Gastrocnemius medialis (tissue), 4 donors: ENCODE measurements at regions not wholly inside any gene's neighbourhood (a gene's known extent, or its start where the extent isn't known, plus 50 kb on each side); places are given as distances from the start of the nearest gene placed in this dataset.

Experiments used
- ATAC-seq, 2 donors: fragments of 150-250 bp; one replicate each; pipeline ENCODE4 v1.9.1; 2016
- DNase-seq, 2 donors: peaks; one replicate each; pipeline ENCODE4 v3.0.0-alpha.2; 2019
- H3K27ac ChIP-seq, 4 donors: fragments of 200-600 bp; sonication (generic); 1 replicate in 1 of 4; 2 replicates in 3 of 4; pipeline ENCODE4 v1.5.1; 2016 to 2018; ENCODE audit warnings: mild to moderate bottlenecking in 2 of 4, moderate library complexity in 1 of 4
- H3K27me3 ChIP-seq, 3 donors: fragments of 200-600 bp; sonication (generic) in 2 of 3; 1 replicate in 1 of 3; 2 replicates in 2 of 3; pipeline versions ENCODE4 v1.5.1 to v1.6.0; 2016 to 2019; ENCODE audit warnings: mild to moderate bottlenecking in 1 of 3, moderate library complexity in 1 of 3
- H3K36me3 ChIP-seq, 2 donors: fragments of 200-600 bp; sonication (generic) in 1 of 2; one replicate each; pipeline ENCODE4 v1.5.1; 2017 to 2018
- H3K4me1 ChIP-seq, 2 donors: fragments of 200-600 bp; sonication (generic) in 1 of 2; one replicate each; pipeline ENCODE4 v1.5.1; 2016 to 2017; ENCODE audit warnings: mild to moderate bottlenecking in 2 of 2
- H3K4me3 ChIP-seq, 4 donors: fragments of 200-600 bp; sonication (generic) in 3 of 4; 1 replicate in 1 of 4; 2 replicates in 3 of 4; pipeline ENCODE4 v1.5.1; 2016 to 2019; ENCODE audit warnings: mild to moderate bottlenecking in 2 of 4
- H3K9me3 ChIP-seq, 3 donors: fragments of 200-600 bp; sonication (generic) in 2 of 3; 1 replicate in 1 of 3; 2 replicates in 2 of 3; pipeline ENCODE4 v1.5.1; 2016 to 2019
- CTCF ChIP-seq, 5 experiments: fragments of 450-650 bp in 3 of 5; fragments of 200-600 bp in 2 of 5; sonication (generic) in 2 of 5; IDR thresholded peaks in 4 of 5; conservative IDR thresholded peaks in 1 of 5; 1 replicate in 4 of 5; 2 replicates in 1 of 5; pipeline ENCODE4 v1.5.1; 2016 to 2019; ENCODE audit warnings: antibody characterized with exemption in 5 of 5, mild to moderate bottlenecking in 3 of 5, moderate library complexity in 3 of 5
- POLR2A ChIP-seq, 2 donors: fragments of 450-650 bp; IDR thresholded peaks; one replicate each; pipeline ENCODE4 v1.6.1; 2017; ENCODE audit warnings: antibody characterized with exemption in 2 of 2, mild to moderate bottlenecking in 2 of 2, moderate library complexity in 2 of 2
- in situ Hi-C, 4 donors: fragments of 200-750 bp; cut with MboI; loops; one replicate each; pipeline versions ENCODE4 v1.15.0 to v1.8.0; 2017; ENCODE audit warnings: low sequenced_read_pairs in 4 of 4
- intact Hi-C: fragments of 100-400 bp; cut with DNase I; formaldehyde crosslinking; loops from one replicate; pipeline ENCODE4 v1.15.1; 2023; ENCODE audit warnings: low total_unique reads

DNA sequence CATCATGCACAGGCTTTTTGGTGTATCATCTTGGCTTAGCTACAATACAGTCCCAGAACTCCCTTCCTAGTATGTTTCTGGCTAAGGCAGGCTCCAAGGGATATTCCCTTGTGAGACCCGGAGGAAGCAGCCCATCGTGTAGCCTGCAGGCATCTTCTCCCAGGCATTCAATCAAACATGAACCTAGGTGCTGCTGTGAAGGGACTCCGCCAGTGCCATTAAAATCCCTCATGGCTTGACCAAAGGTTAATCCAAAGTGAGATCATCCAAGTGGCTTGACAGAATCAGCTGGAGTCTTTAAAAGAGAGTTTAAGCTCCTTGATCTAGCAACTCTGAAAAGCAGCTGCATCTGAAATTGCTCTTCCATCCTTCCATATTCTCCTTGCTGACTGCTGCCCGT, 333.9 kb downstream of the DIRAS2 start:
- no peak for TF ChIP-seq POLR2A (IDR thresholded peaks at IDR 0.05)
- no peak for TF ChIP-seq CTCF (IDR thresholded peaks at IDR 0.05 in 4 of 5, conservative IDR thresholded peaks at IDR 0.05 in 1 of 5)
- in situ Hi-C loops = no loop called here
- no peaks in the 10 kb centered on the region for H3K27me3 ChIP-seq
- no peak for ATAC-seq
- no peaks in the 10 kb centered on the region for H3K36me3 ChIP-seq
- no peak overlapping the region for H3K27ac ChIP-seq
- no peak for DNase-seq
- H3K4me1 ChIP-seq = no peaks in the 10 kb centered on the region
- no peak overlapping the region for H3K4me3 ChIP-seq
- no peaks in the 10 kb centered on the region for H3K9me3 ChIP-seq
- intact Hi-C loops = no loop called here

DNA sequence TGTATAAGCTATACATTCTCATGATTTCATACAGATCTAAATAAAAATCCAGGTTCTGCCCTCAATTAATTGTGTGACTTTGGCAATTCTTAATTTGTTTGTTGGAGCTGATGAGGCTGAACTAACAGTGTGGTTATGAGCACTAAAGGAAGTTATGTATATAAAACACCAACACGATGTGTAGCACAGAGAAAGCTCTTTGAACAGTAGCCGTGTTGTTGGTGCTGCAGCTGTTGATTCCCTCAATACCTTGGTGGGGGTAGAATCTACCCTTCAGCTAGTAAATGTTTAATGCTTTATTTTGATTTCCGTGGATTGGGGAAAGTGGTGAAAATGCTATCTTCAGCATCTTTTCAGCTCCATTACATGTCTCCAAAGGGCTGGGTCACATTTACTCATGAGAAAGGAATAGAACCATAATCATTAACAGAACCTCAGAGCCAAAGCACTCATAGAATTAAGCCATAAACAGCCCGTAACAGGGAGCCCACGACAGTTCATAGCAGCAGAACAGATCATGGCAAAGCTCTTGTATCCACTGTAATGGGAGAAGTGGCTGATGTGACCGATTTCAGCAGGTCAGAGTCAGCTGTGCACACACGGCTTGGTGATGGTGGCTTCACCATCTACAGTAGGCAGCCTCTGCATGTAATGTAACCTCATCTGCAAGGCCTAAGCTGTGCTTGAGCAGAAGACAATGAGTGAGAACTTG, 332.7 kb downstream of the DIRAS2 start:
- in situ Hi-C loops = no loop called here
- Histone ChIP-seq H3K27ac (no peak overlapping the region), H3K27me3 (no peaks in the 10 kb centered on the region), H3K9me3 (no peaks in the 10 kb centered on the region), H3K36me3 (no peaks in the 10 kb centered on the region), H3K4me1 (no peaks in the 10 kb centered on the region), H3K4me3 (no peak overlapping the region)
- intact Hi-C loops = no loop called here
- no peak for DNase-seq
- ATAC-seq = no peak
- TF ChIP-seq POLR2A (IDR thresholded peaks at IDR 0.05) (no peak), CTCF (IDR thresholded peaks at IDR 0.05 in 4 of 5, conservative IDR thresholded peaks at IDR 0.05 in 1 of 5) (no peak)

- ATAC-seq (no peak), DNase-seq (no peak)
- Histone ChIP-seq H3K27me3 (no peaks in the 10 kb centered on the region), H3K4me1 (no peaks in the 10 kb centered on the region), H3K27ac (no peak overlapping the region), H3K36me3 (no peaks in the 10 kb centered on the region), H3K4me3 (no peak overlapping the region), H3K9me3 (no peaks in the 10 kb centered on the region)
- in situ Hi-C loops = no loop called here
- intact Hi-C loops = no loop called here
- TF ChIP-seq CTCF (IDR thresholded peaks at IDR 0.05 in 4 of 5, conservative IDR thresholded peaks at IDR 0.05 in 1 of 5) (no peak), POLR2A (IDR thresholded peaks at IDR 0.05) (no peak)
Measured at GRCh38 chr9:90310521-90310876, 332.1 kb downstream of the DIRAS2 start.

DNA sequence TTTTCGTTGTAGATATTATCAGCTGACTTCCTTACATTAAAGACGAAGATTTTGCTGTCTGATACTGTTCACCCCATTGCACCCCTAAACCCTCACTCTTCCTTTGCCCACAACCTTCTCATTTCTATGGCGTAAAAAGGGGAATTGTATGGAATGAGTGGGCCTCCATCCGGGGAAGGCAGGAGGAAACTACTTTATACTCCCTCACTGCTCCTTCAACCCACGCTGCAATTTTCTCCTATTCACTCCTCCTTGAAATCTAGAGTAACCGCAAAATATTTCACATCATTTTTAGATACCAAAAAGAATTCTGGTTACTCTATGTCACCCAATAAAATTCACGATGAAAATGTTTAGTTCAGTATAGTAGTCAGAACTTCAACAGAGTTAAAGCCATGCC, 330.8 kb downstream of the DIRAS2 start:
- H3K27me3 ChIP-seq = no peaks in the 10 kb centered on the region
- no peak overlapping the region for H3K4me3 ChIP-seq
- intact Hi-C loops = no loop called here
- H3K36me3 ChIP-seq = no peaks in the 10 kb centered on the region
- DNase-seq (no peak), ATAC-seq (no peak)
- H3K9me3 ChIP-seq = no peaks in the 10 kb centered on the region
- TF ChIP-seq POLR2A (IDR thresholded peaks at IDR 0.05) = no peak
- no peak for TF ChIP-seq CTCF (IDR thresholded peaks at IDR 0.05 in 4 of 5, conservative IDR thresholded peaks at IDR 0.05 in 1 of 5)
- in situ Hi-C loops = no loop called here
- no peak overlapping the region for H3K27ac ChIP-seq
- H3K4me1 ChIP-seq = no peaks in the 10 kb centered on the region

DNA sequence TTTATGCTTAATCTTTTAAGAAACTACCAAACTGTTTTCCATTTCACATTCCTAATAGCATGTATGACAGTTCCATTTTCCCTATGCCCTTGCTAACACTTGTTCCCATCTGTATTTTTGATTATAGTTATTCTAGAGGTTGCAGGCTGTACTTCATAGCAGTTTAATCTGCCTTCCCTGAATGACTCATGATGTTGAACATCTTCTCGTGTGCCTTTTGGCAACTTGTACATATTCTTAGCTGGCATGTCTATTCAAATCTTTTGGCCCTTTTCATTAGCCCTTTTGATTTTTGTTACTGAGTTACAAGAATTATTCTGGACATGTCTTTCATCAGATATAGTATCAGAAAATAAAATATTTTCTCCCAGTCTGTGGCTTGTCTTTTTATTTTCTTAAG, 320.3 kb downstream of the DIRAS2 start:
- Histone ChIP-seq H3K27ac (no peak overlapping the region), H3K36me3 (no peaks in the 10 kb centered on the region), H3K4me1 (no peaks in the 10 kb centered on the region), H3K9me3 (no peaks in the 10 kb centered on the region), H3K27me3 (no peaks in the 10 kb centered on the region), H3K4me3 (no peak overlapping the region)
- no peak for TF ChIP-seq CTCF (IDR thresholded peaks at IDR 0.05 in 4 of 5, conservative IDR thresholded peaks at IDR 0.05 in 1 of 5)
- no peak for TF ChIP-seq POLR2A (IDR thresholded peaks at IDR 0.05)
- DNase-seq (no peak), ATAC-seq (no peak)
- in situ Hi-C loops = no loop called here
- intact Hi-C loops = no loop called here
